ENCODE measurements at regions not wholly inside any gene's neighbourhood (a gene's known extent, or its start where the extent isn't known, plus 50 kb on each side); places are given as distances from the start of the nearest gene placed in this dataset.

DNA sequence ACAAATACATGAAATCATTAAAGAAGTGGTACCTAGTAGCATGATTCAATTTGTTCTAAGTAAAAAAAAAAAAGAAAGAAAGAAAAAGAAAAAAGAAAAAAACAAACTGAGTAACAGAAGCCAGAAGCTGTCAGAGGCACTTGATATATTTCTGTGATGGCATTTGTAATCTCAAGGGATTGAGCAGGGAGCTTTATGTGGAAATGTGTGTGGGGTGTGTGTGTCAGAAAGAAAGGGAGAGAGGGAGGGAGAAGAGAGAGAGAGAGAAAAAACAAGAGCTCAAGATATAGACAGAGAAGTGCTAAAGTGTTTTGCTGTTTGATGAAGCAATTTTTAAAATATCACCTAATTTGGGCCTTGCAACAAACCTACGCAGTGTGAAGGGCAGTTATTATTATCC is 357.6 kb upstream of the PCDH15 start:
- Histone ChIP-seq H3K4me1 (ENCODE audit: control insufficient read depth, insufficient read depth, low read length) (peaks cover 5% of the 10 kb centered on the region), H3K9ac (ENCODE audit: low read length) (no peak overlapping the region), H3K9me3 (ENCODE audit: control insufficient read depth, low read length) (no peaks in the 10 kb centered on the region), H3K27me3 (replicated peaks; ENCODE audit: control insufficient read depth, insufficient read depth, low read length) (no peaks in the 10 kb centered on the region), H3K36me3 (ENCODE audit: control insufficient read depth, insufficient read depth, low read length, severe bottlenecking) (no peaks in the 10 kb centered on the region), H3K4me3 (ENCODE audit: low read length) (no peak overlapping the region)
- DNase-seq (ENCODE audit: low read depth) = no peak

DNA sequence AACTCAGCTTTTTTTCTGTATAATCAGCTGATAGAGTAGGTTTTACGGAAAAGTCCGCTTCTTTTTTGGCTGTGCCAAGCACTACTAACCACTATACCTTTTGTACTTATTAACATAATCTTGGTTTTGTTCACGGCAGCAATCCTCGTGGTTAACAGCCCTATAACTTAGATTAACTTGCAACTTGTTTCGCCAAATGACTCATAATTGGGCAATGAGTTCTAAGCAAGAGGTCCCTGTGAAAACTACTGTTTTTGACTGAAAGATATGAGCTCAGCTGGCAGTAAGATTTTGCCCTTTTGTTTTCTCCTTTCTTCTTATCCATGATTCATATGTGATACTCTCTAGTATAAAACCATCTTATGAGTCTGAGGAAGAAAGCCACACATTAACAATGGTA is 345.0 kb upstream of the PCDH15 start:
- H3K36me3 ChIP-seq (ENCODE audit: control insufficient read depth, insufficient read depth, low read length, severe bottlenecking) = no peaks in the 10 kb centered on the region
- DNase-seq (ENCODE audit: low read depth) = no peak
- H3K9me3 ChIP-seq (ENCODE audit: control insufficient read depth, low read length) = no peaks in the 10 kb centered on the region
- H3K27me3 ChIP-seq (replicated peaks; ENCODE audit: control insufficient read depth, insufficient read depth, low read length) = no peaks in the 10 kb centered on the region
- no peak overlapping the region for H3K9ac ChIP-seq (ENCODE audit: low read length)
- H3K4me1 ChIP-seq (ENCODE audit: control insufficient read depth, insufficient read depth, low read length) = peaks cover 11% of the 10 kb centered on the region
- no peak overlapping the region for H3K4me3 ChIP-seq (ENCODE audit: low read length)

DNA sequence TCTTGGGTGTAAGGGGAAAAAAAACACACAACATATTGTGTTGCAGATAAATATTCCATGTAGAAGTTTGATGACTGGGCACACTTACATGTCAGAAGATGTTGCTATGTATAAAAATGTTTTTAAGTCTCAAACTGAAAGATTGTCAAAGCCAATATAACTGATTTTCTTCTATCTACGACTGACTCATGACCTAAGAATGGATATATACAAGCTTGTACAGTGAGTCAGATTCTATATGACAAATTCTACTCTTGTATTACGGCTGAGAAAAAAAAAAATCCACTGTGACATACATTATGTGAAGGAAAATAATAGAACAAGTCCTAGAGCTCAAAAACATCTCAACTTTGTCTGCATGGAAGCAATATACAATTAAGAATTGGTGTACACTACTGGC is 343.0 kb upstream of the PCDH15 start:
- Histone ChIP-seq H3K4me3 (ENCODE audit: low read length) (no peak overlapping the region), H3K27me3 (replicated peaks; ENCODE audit: control insufficient read depth, insufficient read depth, low read length) (no peaks in the 10 kb centered on the region), H3K9me3 (ENCODE audit: control insufficient read depth, low read length) (no peaks in the 10 kb centered on the region), H3K9ac (ENCODE audit: low read length) (no peak overlapping the region), H3K36me3 (ENCODE audit: control insufficient read depth, insufficient read depth, low read length, severe bottlenecking) (no peaks in the 10 kb centered on the region), H3K4me1 (ENCODE audit: control insufficient read depth, insufficient read depth, low read length) (peaks cover 11% of the 10 kb centered on the region)
- no peak for DNase-seq (ENCODE audit: low read depth)

DNA sequence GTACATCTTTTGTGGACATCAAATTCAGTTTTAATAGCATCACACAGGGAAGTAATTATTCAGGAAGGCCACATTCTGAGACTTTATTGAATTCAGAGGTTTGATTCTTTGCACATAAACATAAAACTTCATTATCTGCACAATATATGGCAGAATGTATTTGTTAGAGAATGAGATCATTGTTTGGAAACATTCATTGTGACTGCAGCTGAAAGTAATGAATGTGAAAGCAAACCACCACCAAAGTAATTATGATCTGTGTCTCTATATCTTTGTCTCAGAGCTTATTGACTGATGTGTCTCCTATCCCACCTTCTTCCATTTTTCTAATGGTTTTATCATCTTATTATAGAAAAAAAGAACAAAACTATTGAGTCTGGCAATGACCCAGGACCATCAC is 340.9 kb upstream of the PCDH15 start:
- DNase-seq (ENCODE audit: low read depth) = no peak
- Histone ChIP-seq H3K36me3 (ENCODE audit: control insufficient read depth, insufficient read depth, low read length, severe bottlenecking) (no peaks in the 10 kb centered on the region), H3K9me3 (ENCODE audit: control insufficient read depth, low read length) (peaks cover 20% of the 10 kb centered on the region)

DNA sequence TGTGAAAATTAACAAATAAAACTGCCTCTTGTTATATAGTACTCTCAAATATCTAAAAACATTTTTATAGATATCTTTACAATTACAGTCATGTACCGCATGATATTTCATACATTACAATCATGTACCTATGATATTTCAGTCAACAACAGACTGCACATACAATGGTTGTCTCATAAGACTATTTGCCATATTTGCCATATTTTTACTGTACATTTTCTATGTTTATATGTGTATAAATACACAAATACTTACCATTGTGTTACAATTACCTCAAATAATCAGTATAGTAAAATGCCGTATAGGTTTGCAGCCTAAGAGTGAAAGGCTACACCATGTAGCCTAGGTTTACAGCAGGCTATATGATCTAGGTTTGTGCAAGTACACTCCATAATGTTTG is 336.0 kb upstream of the PCDH15 start:
- no peaks in the 10 kb centered on the region for H3K36me3 ChIP-seq (ENCODE audit: control insufficient read depth, insufficient read depth, low read length, severe bottlenecking)
- H3K4me1 ChIP-seq (ENCODE audit: control insufficient read depth, insufficient read depth, low read length) = no peaks in the 10 kb centered on the region
- H3K9me3 ChIP-seq (ENCODE audit: control insufficient read depth, low read length) = peaks cover 29% of the 10 kb centered on the region

More for the DNA sequence above, 340.9 kb upstream of the PCDH15 start:
- H3K4me3 ChIP-seq (ENCODE audit: low read length) = no peak overlapping the region
- H3K9ac ChIP-seq (ENCODE audit: low read length) = no peak overlapping the region
- H3K27me3 ChIP-seq (replicated peaks; ENCODE audit: control insufficient read depth, insufficient read depth, low read length) = no peaks in the 10 kb centered on the region
- peaks cover 11% of the 10 kb centered on the region for H3K4me1 ChIP-seq (ENCODE audit: control insufficient read depth, insufficient read depth, low read length)

DNA sequence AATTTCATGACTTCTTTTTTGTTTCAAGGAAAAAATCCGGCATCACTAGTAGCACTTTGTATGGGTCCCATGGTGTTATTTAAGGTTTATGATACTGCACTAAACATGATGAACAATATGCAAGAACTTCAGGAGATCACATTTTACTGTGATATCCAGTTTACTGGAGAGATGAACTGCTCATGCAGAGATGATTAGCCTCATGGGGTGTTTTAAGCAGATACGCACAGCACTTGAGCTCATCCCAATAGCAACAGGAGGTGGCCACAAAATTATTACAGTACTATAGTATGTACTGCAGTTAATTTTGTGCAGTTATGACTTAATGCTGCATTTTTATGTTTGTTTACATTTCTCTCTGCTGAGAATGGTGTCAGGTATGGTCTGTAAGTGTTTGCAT is 303.7 kb upstream of the PCDH15 start:
- no peak for DNase-seq (ENCODE audit: low read depth)
- Histone ChIP-seq H3K36me3 (ENCODE audit: control insufficient read depth, insufficient read depth, low read length, severe bottlenecking) (no peaks in the 10 kb centered on the region), H3K9me3 (ENCODE audit: control insufficient read depth, low read length) (no peaks in the 10 kb centered on the region), H3K27me3 (replicated peaks; ENCODE audit: control insufficient read depth, insufficient read depth, low read length) (no peaks in the 10 kb centered on the region), H3K4me3 (ENCODE audit: low read length) (no peak overlapping the region), H3K4me1 (ENCODE audit: control insufficient read depth, insufficient read depth, low read length) (peaks cover 3% of the 10 kb centered on the region), H3K9ac (ENCODE audit: low read length) (no peak overlapping the region)

More for the DNA sequence above, 336.0 kb upstream of the PCDH15 start:
- H3K27me3 ChIP-seq (replicated peaks; ENCODE audit: control insufficient read depth, insufficient read depth, low read length) = no peaks in the 10 kb centered on the region
- no peak overlapping the region for H3K4me3 ChIP-seq (ENCODE audit: low read length)
- DNase-seq (ENCODE audit: low read depth) = no peak
- no peak overlapping the region for H3K9ac ChIP-seq (ENCODE audit: low read length)

DNA sequence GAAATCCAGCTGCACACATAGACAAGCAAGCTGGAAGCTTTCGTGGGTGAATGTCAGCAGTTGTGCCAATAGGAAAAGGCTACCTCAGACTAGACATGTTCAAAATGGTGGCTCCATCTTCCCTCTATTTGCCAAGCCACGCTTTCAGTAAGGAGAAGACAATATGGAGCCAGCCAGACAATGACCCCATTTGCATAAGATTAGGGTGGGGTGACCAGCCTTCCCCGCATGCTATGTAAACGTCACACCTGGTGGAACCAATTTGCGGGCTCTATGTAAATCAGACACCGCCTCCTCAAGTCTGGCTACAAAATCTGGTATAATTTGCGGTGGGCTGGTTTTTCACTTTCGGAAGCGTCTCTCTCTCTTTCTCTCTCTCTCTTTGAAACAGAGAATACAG is 297.4 kb upstream of the PCDH15 start:
- H3K4me3 ChIP-seq (ENCODE audit: low read length) = no peak overlapping the region

DNA sequence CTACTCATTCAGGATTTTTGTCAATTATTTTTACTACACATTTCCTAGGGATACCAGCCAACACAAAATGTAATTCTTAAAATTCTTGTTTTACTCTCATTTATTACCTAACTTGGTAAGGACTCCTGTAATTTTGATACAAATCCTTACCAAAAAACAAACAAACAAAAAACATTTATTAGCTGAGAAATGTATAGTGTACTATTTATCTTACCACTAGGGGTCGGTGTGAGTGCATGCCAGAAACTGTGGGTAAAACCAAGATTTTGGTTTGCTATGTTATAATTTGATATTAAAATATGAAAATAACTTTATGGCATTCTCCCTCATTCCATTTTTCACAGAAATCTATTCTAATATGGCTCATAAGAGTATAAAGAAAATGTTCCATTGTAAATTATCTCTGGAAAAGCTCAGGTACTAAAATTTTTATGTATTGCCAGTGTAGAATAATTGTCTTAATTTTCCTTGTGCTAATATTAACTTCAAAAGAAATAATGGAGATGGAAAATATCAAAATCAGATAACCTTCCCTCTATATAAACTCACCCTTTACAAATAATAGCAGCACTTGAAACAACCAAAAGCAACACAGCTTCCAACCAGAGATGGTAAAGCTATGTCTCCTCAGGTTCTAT is 290.8 kb upstream of the PCDH15 start:
- peaks cover 8% of the 10 kb centered on the region for H3K4me1 ChIP-seq (ENCODE audit: control insufficient read depth, insufficient read depth, low read length)
- H3K9ac ChIP-seq (ENCODE audit: low read length) = no peak overlapping the region
- no peaks in the 10 kb centered on the region for H3K36me3 ChIP-seq (ENCODE audit: control insufficient read depth, insufficient read depth, low read length, severe bottlenecking)
- no peaks in the 10 kb centered on the region for H3K27me3 ChIP-seq (replicated peaks; ENCODE audit: control insufficient read depth, insufficient read depth, low read length)
- no peak overlapping the region for H3K4me3 ChIP-seq (ENCODE audit: low read length)
- no peaks in the 10 kb centered on the region for H3K9me3 ChIP-seq (ENCODE audit: control insufficient read depth, low read length)
- peak; percentile 18 for DNase-seq (ENCODE audit: low read depth)

More for the DNA sequence above, 297.4 kb upstream of the PCDH15 start:
- H3K36me3 ChIP-seq (ENCODE audit: control insufficient read depth, insufficient read depth, low read length, severe bottlenecking) = no peaks in the 10 kb centered on the region
- H3K4me1 ChIP-seq (ENCODE audit: control insufficient read depth, insufficient read depth, low read length) = peaks cover 4% of the 10 kb centered on the region
- DNase-seq (ENCODE audit: low read depth) = no peak
- no peak overlapping the region for H3K9ac ChIP-seq (ENCODE audit: low read length)
- H3K27me3 ChIP-seq (replicated peaks; ENCODE audit: control insufficient read depth, insufficient read depth, low read length) = no peaks in the 10 kb centered on the region
- H3K9me3 ChIP-seq (ENCODE audit: control insufficient read depth, low read length) = no peaks in the 10 kb centered on the region

DNA sequence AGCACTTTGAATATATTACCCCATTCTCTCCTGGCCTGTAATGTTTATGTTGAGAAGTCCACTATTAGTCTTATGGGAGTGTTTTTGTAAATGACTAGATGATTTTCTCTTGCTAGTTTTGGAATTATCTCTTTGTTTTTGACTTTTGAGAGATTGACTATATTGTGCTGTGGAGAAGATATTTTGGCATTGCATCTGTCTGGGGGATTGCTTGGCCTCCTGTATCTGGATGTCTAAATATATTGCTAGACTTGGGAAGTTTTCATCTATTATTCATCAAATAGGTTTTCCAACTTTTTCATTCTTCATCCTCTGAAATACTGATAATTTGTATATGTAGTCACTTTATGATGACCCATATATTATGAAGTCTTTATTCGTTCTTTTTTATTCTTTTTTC is 277.1 kb upstream of the PCDH15 start:
- no peak for DNase-seq (ENCODE audit: low read depth)
- Histone ChIP-seq H3K36me3 (ENCODE audit: control insufficient read depth, insufficient read depth, low read length, severe bottlenecking) (no peaks in the 10 kb centered on the region), H3K4me3 (ENCODE audit: low read length) (no peak overlapping the region), H3K9ac (ENCODE audit: low read length) (no peak overlapping the region), H3K27me3 (replicated peaks; ENCODE audit: control insufficient read depth, insufficient read depth, low read length) (no peaks in the 10 kb centered on the region), H3K9me3 (ENCODE audit: control insufficient read depth, low read length) (no peaks in the 10 kb centered on the region), H3K4me1 (ENCODE audit: control insufficient read depth, insufficient read depth, low read length) (no peaks in the 10 kb centered on the region)

DNA sequence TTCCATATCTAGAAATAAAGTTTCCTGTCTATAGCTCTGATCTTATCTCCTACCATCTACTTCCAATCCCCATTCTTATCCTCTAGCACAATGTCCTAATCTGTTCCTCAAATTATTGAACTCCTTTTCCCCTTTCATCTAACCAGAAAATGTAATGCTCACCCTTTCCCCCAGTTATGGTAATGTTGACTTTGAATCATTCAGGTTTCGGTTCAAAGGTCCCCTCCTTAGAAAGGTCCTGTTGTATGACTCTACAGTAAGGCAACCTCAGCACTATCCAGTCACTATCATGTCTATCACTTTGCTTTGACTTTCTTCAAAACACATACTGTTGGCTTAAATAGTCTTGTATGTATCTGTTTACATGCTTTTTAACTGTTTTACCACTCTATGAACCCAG is 264.2 kb upstream of the PCDH15 start:
- peaks cover 10% of the 10 kb centered on the region for H3K4me1 ChIP-seq (ENCODE audit: control insufficient read depth, insufficient read depth, low read length)
- DNase-seq (ENCODE audit: low read depth) = no peak
- H3K27me3 ChIP-seq (replicated peaks; ENCODE audit: control insufficient read depth, insufficient read depth, low read length) = no peaks in the 10 kb centered on the region
- no peaks in the 10 kb centered on the region for H3K9me3 ChIP-seq (ENCODE audit: control insufficient read depth, low read length)
- H3K4me3 ChIP-seq (ENCODE audit: low read length) = no peak overlapping the region
- H3K36me3 ChIP-seq (ENCODE audit: control insufficient read depth, insufficient read depth, low read length, severe bottlenecking) = no peaks in the 10 kb centered on the region
- H3K9ac ChIP-seq (ENCODE audit: low read length) = no peak overlapping the region

DNA sequence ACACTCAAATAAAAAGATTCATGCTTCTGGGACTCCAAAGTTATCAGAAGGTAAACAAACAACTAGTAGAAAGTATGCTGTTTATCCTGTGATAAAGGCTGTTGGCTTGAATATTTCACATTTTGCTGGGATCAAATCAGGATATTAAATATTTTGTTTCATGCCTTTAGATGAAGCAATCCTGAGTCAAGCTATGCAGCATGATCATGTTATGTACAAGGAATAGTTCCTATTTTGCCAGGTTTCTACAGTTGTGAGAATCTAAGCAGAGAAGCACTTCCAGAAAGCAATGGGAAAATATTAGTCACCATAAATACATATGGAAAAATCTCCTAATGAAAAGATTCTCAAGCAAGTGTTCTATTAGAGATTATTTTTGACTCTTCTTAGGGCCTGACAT is 262.8 kb upstream of the PCDH15 start:
- H3K9me3 ChIP-seq (ENCODE audit: control insufficient read depth, low read length) = no peaks in the 10 kb centered on the region
- no peak overlapping the region for H3K9ac ChIP-seq (ENCODE audit: low read length)
- peak; percentile 0 for DNase-seq (ENCODE audit: low read depth)
- H3K27me3 ChIP-seq (replicated peaks; ENCODE audit: control insufficient read depth, insufficient read depth, low read length) = no peaks in the 10 kb centered on the region
- H3K36me3 ChIP-seq (ENCODE audit: control insufficient read depth, insufficient read depth, low read length, severe bottlenecking) = no peaks in the 10 kb centered on the region
- peaks cover 10% of the 10 kb centered on the region for H3K4me1 ChIP-seq (ENCODE audit: control insufficient read depth, insufficient read depth, low read length)
- no peak overlapping the region for H3K4me3 ChIP-seq (ENCODE audit: low read length)

DNA sequence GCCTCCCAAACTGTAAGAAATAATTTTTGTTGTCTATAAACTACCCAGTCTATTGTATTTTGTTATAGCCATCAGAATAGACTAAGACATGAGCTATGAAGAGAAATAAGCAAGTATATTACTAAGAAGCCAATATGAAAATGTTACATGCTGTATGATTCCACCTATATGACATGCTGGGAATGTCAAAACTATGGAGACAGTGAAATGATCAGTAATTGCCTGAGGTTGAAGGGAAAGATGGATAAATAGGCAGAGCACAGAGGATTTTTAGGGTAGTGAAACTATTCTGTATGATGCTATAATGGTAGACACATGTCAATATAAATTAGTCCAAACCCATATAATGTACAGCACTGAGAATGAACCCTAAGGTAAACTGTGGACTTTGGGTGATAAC is 261.3 kb upstream of the PCDH15 start:
- DNase-seq (ENCODE audit: low read depth) = no peak
- Histone ChIP-seq H3K4me3 (ENCODE audit: low read length) (no peak overlapping the region), H3K4me1 (ENCODE audit: control insufficient read depth, insufficient read depth, low read length) (peaks cover 10% of the 10 kb centered on the region), H3K9ac (ENCODE audit: low read length) (no peak overlapping the region), H3K9me3 (ENCODE audit: control insufficient read depth, low read length) (no peaks in the 10 kb centered on the region), H3K36me3 (ENCODE audit: control insufficient read depth, insufficient read depth, low read length, severe bottlenecking) (no peaks in the 10 kb centered on the region), H3K27me3 (replicated peaks; ENCODE audit: control insufficient read depth, insufficient read depth, low read length) (no peaks in the 10 kb centered on the region)

All from adipocyte (in vitro differentiated cells).